HEK293 (cell line): ENCODE measurements at regions not wholly inside any gene's neighbourhood (a gene's known extent, or its start where the extent isn't known, plus 50 kb on each side); places are given as distances from the start of the nearest gene placed in this dataset.

Experiments used
- CTCF ChIA-PET: fragments of 350-600 bp; formaldehyde crosslinking; extraction: SDS; loops from one replicate; lab custom pipeline; 2021; ENCODE audit warnings: antibody characterized with exemption; lab: Yijun Ruan, JAX
- POLR2A ChIA-PET: fragments of 300-600 bp; formaldehyde crosslinking; extraction: SDS; loops from one replicate; lab custom pipeline; 2020; ENCODE audit warnings: antibody characterized with exemption, inconsistent platforms; lab: Yijun Ruan, JAX
- H3K27ac ChIP-seq: fragments of 200-500 bp; sonication (Bioruptor generic); 2 replicates; pipeline ENCODE4 v1.5.1; 2014; ENCODE audit warnings: low read depth, low read length, control low read depth, inconsistent platforms; ENCODE audit errors: extremely low read depth
- H3K36me3 ChIP-seq, 2 experiments: fragments of 200-500 bp in 1 of 2; sonication (Bioruptor generic) in 1 of 2; 1 replicate in 1 of 2; 2 replicates in 1 of 2; pipeline ENCODE4 v1.5.1; 2014 to 2017; ENCODE audit warnings: inconsistent platforms in 2 of 2, low read length in 2 of 2; ENCODE audit not compliant: control insufficient read depth in 2 of 2, insufficient read depth in 1 of 2
- H3K4me1 ChIP-seq: fragments of 200-500 bp; sonication (Bioruptor generic); 2 replicates; pipeline ENCODE4 v1.5.1; 2014; ENCODE audit warnings: mild to moderate bottlenecking, low read length, inconsistent platforms; ENCODE audit not compliant: control insufficient read depth, insufficient read depth
- H3K4me3 ChIP-seq: 2 replicates; pipeline ENCODE4 v1.5.1; 2011; ENCODE audit warnings: low read depth, mild to moderate bottlenecking, control low read depth, low read length, moderate library complexity
- H3K9me3 ChIP-seq: fragments of 200-500 bp; sonication (Bioruptor generic); 2 replicates; pipeline ENCODE4 v1.5.1; 2014; ENCODE audit warnings: low read depth, low read length, inconsistent platforms; ENCODE audit not compliant: control insufficient read depth, insufficient read depth
- GLI2 ChIP-seq: fragments of 450-650 bp; formaldehyde crosslinking; IDR thresholded peaks from 2 replicates; pipeline ENCODE4; 2017; ENCODE audit warnings: missing biosample characterization, missing genetic modification characterization, low read depth, borderline replicate concordance
- HOXD13 ChIP-seq: sonication (generic); formaldehyde crosslinking; IDR thresholded peaks from 2 replicates; pipeline ENCODE4 v1.8.0; 2022; ENCODE audit warnings: missing genetic modification reagents, borderline replicate concordance
- OSR2 ChIP-seq: fragments of 450-650 bp; formaldehyde crosslinking; IDR thresholded peaks from 2 replicates; pipeline ENCODE4 v1.5.1; 2016; ENCODE audit warnings: missing biosample characterization, missing genetic modification characterization
- OVOL3 ChIP-seq: fragments of 450-650 bp; formaldehyde crosslinking; IDR thresholded peaks from 2 replicates; pipeline ENCODE4 v1.5.1; 2016; ENCODE audit warnings: missing biosample characterization, missing genetic modification characterization
- RBAK ChIP-seq: fragments of 450-650 bp; formaldehyde crosslinking; IDR thresholded peaks from 2 replicates; pipeline ENCODE4 v1.5.1; 2016; ENCODE audit warnings: missing biosample characterization, missing genetic modification characterization
- SCRT2 ChIP-seq: fragments of 450-650 bp; formaldehyde crosslinking; IDR thresholded peaks from 2 replicates; pipeline ENCODE4 v1.5.1; 2016; ENCODE audit warnings: missing biosample characterization, missing genetic modification characterization
- WT1 ChIP-seq: fragments of 450-650 bp; formaldehyde crosslinking; IDR thresholded peaks from 2 replicates; pipeline ENCODE4 v1.5.1; 2016; ENCODE audit warnings: missing biosample characterization, missing genetic modification characterization
- YY1 ChIP-seq: fragments of 450-650 bp; formaldehyde crosslinking; IDR thresholded peaks from 2 replicates; pipeline ENCODE4 v1.5.1; 2018; ENCODE audit warnings: missing biosample characterization, missing genetic modification characterization
- ZNF133 ChIP-seq: fragments of 450-650 bp; formaldehyde crosslinking; IDR thresholded peaks from 2 replicates; pipeline ENCODE4 v1.5.1; 2016; ENCODE audit warnings: missing biosample characterization, missing genetic modification characterization
- ZNF174 ChIP-seq: fragments of 450-650 bp; formaldehyde crosslinking; IDR thresholded peaks from 2 replicates; pipeline ENCODE4 v1.5.0; 2017; ENCODE audit warnings: missing biosample characterization, mild to moderate bottlenecking, missing genetic modification characterization
- ZNF202 ChIP-seq: fragments of 450-650 bp; formaldehyde crosslinking; IDR thresholded peaks from 2 replicates; pipeline ENCODE4 v1.5.1; 2016; ENCODE audit warnings: missing biosample characterization, missing genetic modification characterization, borderline replicate concordance
- ZNF221 ChIP-seq: fragments of 450-650 bp; formaldehyde crosslinking; IDR thresholded peaks from 2 replicates; pipeline ENCODE4 v1.5.1; 2017; ENCODE audit warnings: missing biosample characterization, missing genetic modification characterization, borderline replicate concordance
- ZNF423 ChIP-seq: fragments of 450-650 bp; formaldehyde crosslinking; IDR thresholded peaks from 2 replicates; pipeline ENCODE4 v1.5.1; 2016; ENCODE audit warnings: missing biosample characterization, missing genetic modification characterization
- ZNF549 ChIP-seq: fragments of 450-650 bp; IDR thresholded peaks from 2 replicates; pipeline ENCODE4 v1.5.1; 2018; ENCODE audit warnings: missing biosample characterization, missing genetic modification characterization, mild to moderate bottlenecking, inconsistent platforms, moderate library complexity
- ZNF561 ChIP-seq: fragments of 450-650 bp; IDR thresholded peaks from 2 replicates; pipeline ENCODE4 v1.5.1; 2018; ENCODE audit warnings: missing biosample characterization, missing genetic modification characterization, borderline replicate concordance
- ZNF585B ChIP-seq: fragments of 450-650 bp; formaldehyde crosslinking; IDR thresholded peaks from 2 replicates; pipeline ENCODE4 v1.5.1; 2016; ENCODE audit warnings: missing biosample characterization, missing genetic modification characterization
- ZNF707 ChIP-seq: fragments of 450-650 bp; formaldehyde crosslinking; IDR thresholded peaks from 2 replicates; pipeline ENCODE4 v1.5.1; 2016; ENCODE audit warnings: missing biosample characterization, missing genetic modification characterization
- ZNF747 ChIP-seq: fragments of 450-650 bp; formaldehyde crosslinking; IDR thresholded peaks from 2 replicates; pipeline ENCODE4 v1.5.1; 2016; ENCODE audit warnings: missing biosample characterization, missing genetic modification characterization
- ZNF768 ChIP-seq: fragments of 450-650 bp; formaldehyde crosslinking; IDR thresholded peaks from 2 replicates; pipeline ENCODE4 v1.5.1; 2018; ENCODE audit warnings: missing biosample characterization, mild to moderate bottlenecking, missing genetic modification characterization
- TF ChIP-seq, protein P1 (sequence below): fragments of 450-650 bp; formaldehyde crosslinking; IDR thresholded peaks from 2 replicates; pipeline ENCODE4 v1.5.1; 2016; ENCODE audit warnings: missing biosample characterization, missing genetic modification characterization, borderline replicate concordance
- TF ChIP-seq, protein P2 (sequence below): fragments of 450-650 bp; formaldehyde crosslinking; IDR thresholded peaks from 2 replicates; pipeline ENCODE4 v1.5.1; 2016; ENCODE audit warnings: missing biosample characterization, missing genetic modification characterization
- TF ChIP-seq, protein P3 (sequence below): fragments of 450-650 bp; formaldehyde crosslinking; IDR thresholded peaks from 2 replicates; pipeline ENCODE4 v1.5.1; 2016; ENCODE audit warnings: missing biosample characterization, missing genetic modification characterization
- TF ChIP-seq, protein P4 (sequence below): IDR thresholded peaks from 2 replicates; pipeline ENCODE4 v1.6.1; 2011; ENCODE audit warnings: mild to moderate bottlenecking, low read depth, low read length, borderline replicate concordance
- TF ChIP-seq, protein P5 (sequence below): fragments of 450-650 bp; formaldehyde crosslinking; IDR thresholded peaks from 2 replicates; pipeline ENCODE4 v1.5.1; 2016; ENCODE audit warnings: missing biosample characterization, missing genetic modification characterization

DNA sequence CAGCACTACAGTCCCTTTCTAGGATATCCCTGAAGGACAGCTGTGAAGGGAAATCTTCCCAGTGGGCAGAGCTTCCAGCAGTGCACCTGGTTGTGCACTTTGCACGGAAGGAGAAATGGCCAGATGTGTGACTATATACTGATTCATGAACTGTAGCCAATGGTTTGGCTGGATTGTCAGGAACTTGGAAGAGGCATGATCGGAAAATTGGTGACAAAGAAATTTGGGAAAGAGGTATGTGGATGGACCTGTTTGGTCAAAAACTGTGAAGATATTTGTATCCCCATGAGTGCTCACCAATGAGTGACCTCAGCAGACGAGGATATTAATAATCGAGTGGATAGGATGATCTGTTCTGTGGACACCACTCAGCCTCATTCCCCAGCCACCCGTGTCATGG is 582.2 kb downstream of the CPS1 start (continued):
- TF ChIP-seq, protein P1, sequence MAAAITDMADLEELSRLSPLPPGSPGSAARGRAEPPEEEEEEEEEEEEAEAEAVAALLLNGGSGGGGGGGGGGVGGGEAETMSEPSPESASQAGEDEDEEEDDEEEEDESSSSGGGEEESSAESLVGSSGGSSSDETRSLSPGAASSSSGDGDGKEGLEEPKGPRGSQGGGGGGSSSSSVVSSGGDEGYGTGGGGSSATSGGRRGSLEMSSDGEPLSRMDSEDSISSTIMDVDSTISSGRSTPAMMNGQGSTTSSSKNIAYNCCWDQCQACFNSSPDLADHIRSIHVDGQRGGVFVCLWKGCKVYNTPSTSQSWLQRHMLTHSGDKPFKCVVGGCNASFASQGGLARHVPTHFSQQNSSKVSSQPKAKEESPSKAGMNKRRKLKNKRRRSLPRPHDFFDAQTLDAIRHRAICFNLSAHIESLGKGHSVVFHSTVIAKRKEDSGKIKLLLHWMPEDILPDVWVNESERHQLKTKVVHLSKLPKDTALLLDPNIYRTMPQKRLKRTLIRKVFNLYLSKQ (tag by site-specific recombination): no peak
- TF ChIP-seq, protein P2, sequence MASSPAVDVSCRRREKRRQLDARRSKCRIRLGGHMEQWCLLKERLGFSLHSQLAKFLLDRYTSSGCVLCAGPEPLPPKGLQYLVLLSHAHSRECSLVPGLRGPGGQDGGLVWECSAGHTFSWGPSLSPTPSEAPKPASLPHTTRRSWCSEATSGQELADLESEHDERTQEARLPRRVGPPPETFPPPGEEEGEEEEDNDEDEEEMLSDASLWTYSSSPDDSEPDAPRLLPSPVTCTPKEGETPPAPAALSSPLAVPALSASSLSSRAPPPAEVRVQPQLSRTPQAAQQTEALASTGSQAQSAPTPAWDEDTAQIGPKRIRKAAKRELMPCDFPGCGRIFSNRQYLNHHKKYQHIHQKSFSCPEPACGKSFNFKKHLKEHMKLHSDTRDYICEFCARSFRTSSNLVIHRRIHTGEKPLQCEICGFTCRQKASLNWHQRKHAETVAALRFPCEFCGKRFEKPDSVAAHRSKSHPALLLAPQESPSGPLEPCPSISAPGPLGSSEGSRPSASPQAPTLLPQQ (tag by site-specific recombination): no peak
- TF ChIP-seq ZNF561 (tag by site-specific recombination) (no peak), RBAK (no peak), HOXD13 (CRISPR knock-in tag) (no peak), ZNF585B (tag by site-specific recombination) (no peak)

DNA sequence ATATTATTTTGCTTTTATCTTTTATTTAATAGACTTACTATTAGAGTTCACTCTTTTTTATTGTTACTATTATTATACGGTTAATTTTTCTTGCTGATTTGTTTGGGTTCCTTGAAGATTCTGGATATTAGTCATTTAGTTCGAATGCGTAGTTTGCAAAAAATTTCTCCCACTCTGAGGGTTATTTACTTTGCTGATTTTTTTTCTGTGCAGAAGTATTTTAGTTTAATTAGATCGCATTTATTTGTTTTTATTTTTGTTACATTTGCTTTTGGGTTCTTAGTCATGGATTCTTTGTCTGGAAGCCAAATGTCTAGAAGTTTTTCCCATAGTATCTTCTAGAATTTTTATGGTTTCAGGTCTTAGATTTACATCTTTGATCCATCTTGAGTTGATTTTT is 585.2 kb downstream of the CPS1 start:
- no peaks in the 10 kb centered on the region for H3K4me1 ChIP-seq
- H3K9me3 ChIP-seq: no peaks in the 10 kb centered on the region
- no peaks in the 10 kb centered on the region for H3K36me3 ChIP-seq
- ChIA-PET CTCF (interaction anchor here (1.0 kb wide), 1 partner anchor 314 kb away, joined by 3 read pairs; no protein-coding TSS in a partner anchor), POLR2A (no interaction called here)
- no peak overlapping the region for H3K4me3 ChIP-seq
- no peak overlapping the region for H3K27ac ChIP-seq
- no peak for TF ChIP-seq OSR2 (tag by site-specific recombination)
- no peak for TF ChIP-seq ZNF202 (tag by site-specific recombination)
- no peak for TF ChIP-seq ZNF747 (tag by site-specific recombination)

DNA sequence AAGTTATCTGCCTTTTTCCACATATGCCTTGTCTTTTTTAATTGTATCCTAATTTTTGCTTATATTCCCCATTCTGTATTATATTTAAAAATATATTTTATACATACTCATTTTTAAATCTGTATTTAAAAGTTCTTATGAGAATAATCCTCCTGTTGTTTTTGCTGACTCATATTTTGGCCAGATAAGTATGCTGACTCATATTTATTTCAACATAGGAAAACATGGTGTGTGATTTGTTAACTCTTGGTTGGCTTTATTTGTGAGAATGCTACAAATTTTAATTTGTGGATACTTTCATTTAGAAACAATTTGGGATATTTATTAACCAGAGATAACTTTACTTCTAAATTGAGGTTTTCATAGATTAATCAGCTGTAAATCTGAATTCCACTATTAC is 587.7 kb downstream of the CPS1 start:
- ChIA-PET POLR2A (no interaction called here), CTCF (no interaction called here)
- Histone ChIP-seq H3K27ac (no peak overlapping the region), H3K36me3 (no peaks in the 10 kb centered on the region), H3K9me3 (no peaks in the 10 kb centered on the region), H3K4me1 (no peaks in the 10 kb centered on the region), H3K4me3 (no peak overlapping the region)
- TF ChIP-seq SCRT2: no peak
- no peak for TF ChIP-seq OVOL3
- TF ChIP-seq GLI2: no peak
- TF ChIP-seq ZNF423 (tag by site-specific recombination): no peak
- no peak for TF ChIP-seq ZNF768

DNA sequence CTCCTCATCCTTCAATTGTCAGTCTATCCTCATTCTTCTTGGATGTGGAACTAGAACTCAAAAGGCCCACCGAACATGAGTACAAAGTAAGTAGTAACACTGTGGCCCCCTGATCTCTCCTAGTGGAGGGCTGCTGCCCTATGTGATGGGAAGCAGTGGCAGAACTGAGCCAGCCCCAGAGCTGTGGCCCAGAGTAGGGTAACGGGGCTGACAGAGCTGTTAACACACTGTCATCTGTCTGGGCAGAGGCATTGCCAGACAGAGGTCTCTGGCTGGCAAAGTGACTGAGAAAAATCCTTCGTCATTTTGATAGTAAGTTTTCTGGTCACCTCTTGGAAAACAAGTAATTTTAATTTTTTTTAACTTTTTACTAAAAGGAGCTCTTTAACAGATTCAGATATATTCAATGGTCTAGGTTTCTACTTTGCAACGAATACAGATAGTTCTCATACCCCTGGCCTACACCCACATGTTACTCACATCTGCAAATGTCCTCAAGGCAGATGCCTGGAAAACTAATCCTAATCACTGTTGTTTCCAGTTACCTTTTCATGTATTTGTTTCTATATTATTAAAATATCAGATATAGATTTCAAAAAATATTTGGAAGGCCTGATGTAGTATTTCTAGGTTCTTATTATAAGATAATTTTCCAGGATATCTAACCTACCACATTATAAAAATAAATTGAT is 588.7 kb downstream of the CPS1 start:
- Histone ChIP-seq H3K9me3 (no peaks in the 10 kb centered on the region), H3K4me3 (no peak overlapping the region), H3K36me3 (no peaks in the 10 kb centered on the region), H3K27ac (no peak overlapping the region), H3K4me1 (no peaks in the 10 kb centered on the region)
- ChIA-PET POLR2A (no interaction called here), CTCF (no interaction called here)
- TF ChIP-seq ZNF174 (tag by site-specific recombination): no peak
- TF ChIP-seq, protein P3, sequence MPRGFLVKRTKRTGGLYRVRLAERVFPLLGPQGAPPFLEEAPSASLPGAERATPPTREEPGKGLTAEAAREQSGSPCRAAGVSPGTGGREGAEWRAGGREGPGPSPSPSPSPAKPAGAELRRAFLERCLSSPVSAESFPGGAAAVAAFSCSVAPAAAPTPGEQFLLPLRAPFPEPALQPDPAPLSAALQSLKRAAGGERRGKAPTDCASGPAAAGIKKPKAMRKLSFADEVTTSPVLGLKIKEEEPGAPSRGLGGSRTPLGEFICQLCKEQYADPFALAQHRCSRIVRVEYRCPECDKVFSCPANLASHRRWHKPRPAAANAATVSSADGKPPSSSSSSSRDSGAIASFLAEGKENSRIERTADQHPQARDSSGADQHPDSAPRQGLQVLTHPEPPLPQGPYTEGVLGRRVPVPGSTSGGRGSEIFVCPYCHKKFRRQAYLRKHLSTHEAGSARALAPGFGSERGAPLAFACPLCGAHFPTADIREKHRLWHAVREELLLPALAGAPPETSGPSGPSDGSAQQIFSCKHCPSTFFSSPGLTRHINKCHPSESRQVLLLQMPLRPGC: no peak
- no peak for TF ChIP-seq WT1 (tag by site-specific recombination)
- TF ChIP-seq ZNF221 (tag by site-specific recombination): no peak
- no peak for TF ChIP-seq ZNF133
- TF ChIP-seq ZNF707 (tag by site-specific recombination): no peak
- no peak for TF ChIP-seq YY1
- TF ChIP-seq, protein P4, sequence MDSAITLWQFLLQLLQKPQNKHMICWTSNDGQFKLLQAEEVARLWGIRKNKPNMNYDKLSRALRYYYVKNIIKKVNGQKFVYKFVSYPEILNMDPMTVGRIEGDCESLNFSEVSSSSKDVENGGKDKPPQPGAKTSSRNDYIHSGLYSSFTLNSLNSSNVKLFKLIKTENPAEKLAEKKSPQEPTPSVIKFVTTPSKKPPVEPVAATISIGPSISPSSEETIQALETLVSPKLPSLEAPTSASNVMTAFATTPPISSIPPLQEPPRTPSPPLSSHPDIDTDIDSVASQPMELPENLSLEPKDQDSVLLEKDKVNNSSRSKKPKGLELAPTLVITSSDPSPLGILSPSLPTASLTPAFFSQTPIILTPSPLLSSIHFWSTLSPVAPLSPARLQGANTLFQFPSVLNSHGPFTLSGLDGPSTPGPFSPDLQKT: no peak
- TF ChIP-seq, protein P5, sequence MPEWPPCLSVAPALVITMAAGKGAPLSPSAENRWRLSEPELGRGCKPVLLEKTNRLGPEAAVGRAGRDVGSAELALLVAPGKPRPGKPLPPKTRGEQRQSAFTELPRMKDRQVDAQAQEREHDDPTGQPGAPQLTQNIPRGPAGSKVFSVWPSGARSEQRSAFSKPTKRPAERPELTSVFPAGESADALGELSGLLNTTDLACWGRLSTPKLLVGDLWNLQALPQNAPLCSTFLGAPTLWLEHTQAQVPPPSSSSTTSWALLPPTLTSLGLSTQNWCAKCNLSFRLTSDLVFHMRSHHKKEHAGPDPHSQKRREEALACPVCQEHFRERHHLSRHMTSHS (tag by site-specific recombination): no peak
- no peak for TF ChIP-seq ZNF549 (tag by site-specific recombination)
